SK-N-SH (cell line): ENCODE measurements at regions not wholly inside any gene's neighbourhood (a gene's known extent, or its start where the extent isn't known, plus 50 kb on each side); places are given as distances from the start of the nearest gene placed in this dataset.

Source experiments
- CTCF ChIA-PET: fragments of 300-600, 350-600 bp; formaldehyde crosslinking; extraction: SDS; loops from one replicate; lab custom pipeline; 2021; lab: Yijun Ruan, JAX
- POLR2A ChIA-PET: fragments of 350-600 bp; sonication (Branson Sonifier 250); formaldehyde crosslinking; extraction: SDS; loops from one replicate; lab custom pipeline; 2020; ENCODE audit warnings: antibody characterized with exemption, inconsistent platforms; lab: Yijun Ruan, JAX
- DNase-seq: peaks from one replicate; pipeline ENCODE4 v3.0.0; 2012
- H2AFZ ChIP-seq: fragments of 200-600 bp; sonication (generic); 2 replicates; pipeline ENCODE4 v1.8.1; 2016; ENCODE audit warnings: antibody characterized with exemption, mild to moderate bottlenecking, low read depth
- H3F3A ChIP-seq: fragments of 200-600 bp; sonication (generic); replicated peaks from 2 replicates; pipeline ENCODE3; 2016; ENCODE audit warnings: antibody characterized with exemption, mild to moderate bottlenecking; ENCODE audit not compliant: insufficient read depth
- H3K27ac ChIP-seq, 2 experiments: fragments of 200-500 bp in 1 of 2; fragments of 200-600 bp in 1 of 2; sonication (Bioruptor generic) in 1 of 2; sonication (generic), shearing (Covaris generic) in 1 of 2; 2 replicates each; pipeline versions ENCODE4 v1.5.1 to v1.6.1; 2014 to 2016; ENCODE audit warnings: low read depth in 2 of 2, inconsistent platforms in 1 of 2, low read length in 1 of 2, mild to moderate bottlenecking in 1 of 2, mixed read lengths in 1 of 2
- H3K27me3 ChIP-seq: fragments of 200-600 bp; sonication (generic), shearing (Covaris generic); 2 replicates; pipeline ENCODE4 v1.6.1; 2016; ENCODE audit warnings: mixed run types; ENCODE audit not compliant: insufficient read depth
- H3K36me3 ChIP-seq, 2 experiments: fragments of 200-500 bp in 1 of 2; fragments of 200-600 bp in 1 of 2; sonication (Bioruptor generic) in 1 of 2; sonication (generic) in 1 of 2; replicated peaks in 1 of 2; 2 replicates each; pipeline versions ENCODE3 to v1.5.1; 2014 to 2016; ENCODE audit warnings: low read length in 1 of 2, mild to moderate bottlenecking in 1 of 2; ENCODE audit not compliant: insufficient read depth in 2 of 2, control insufficient read depth in 1 of 2
- H3K4me1 ChIP-seq, 2 experiments: fragments of 200-500 bp in 1 of 2; fragments of 200-600 bp in 1 of 2; sonication (Bioruptor generic) in 1 of 2; sonication (generic), shearing (Covaris generic) in 1 of 2; 2 replicates each; pipeline versions ENCODE4 v1.5.1 to v1.6.1; 2014 to 2016; ENCODE audit warnings: low read depth in 1 of 2, low read length in 1 of 2, mixed run types in 1 of 2; ENCODE audit not compliant: insufficient read depth in 2 of 2, control insufficient read depth in 1 of 2
- H3K4me2 ChIP-seq: fragments of 200-600 bp; sonication (generic), shearing (Covaris generic); 2 replicates; pipeline ENCODE4 v1.6.1; 2017; ENCODE audit warnings: mixed run types
- H3K4me3 ChIP-seq, 2 experiments: fragments of 200-500 bp in 1 of 2; fragments of 200-600 bp in 1 of 2; sonication (Bioruptor generic) in 1 of 2; sonication (generic), shearing (Covaris generic) in 1 of 2; 2 replicates each; pipeline versions ENCODE4 v1.5.1 to v1.8.1; 2014 to 2016; ENCODE audit warnings: low read depth in 2 of 2, inconsistent platforms in 1 of 2, low read length in 1 of 2, mild to moderate bottlenecking in 1 of 2, mixed read lengths in 1 of 2, moderate library complexity in 1 of 2
- H3K79me2 ChIP-seq: fragments of 200-600 bp; sonication (generic); 2 replicates; pipeline ENCODE4 v1.8.1; 2017; ENCODE audit warnings: mild to moderate bottlenecking; ENCODE audit not compliant: insufficient read depth
- H3K9ac ChIP-seq: fragments of 200-600 bp; sonication (generic); 2 replicates; pipeline ENCODE4 v1.6.1; 2017; ENCODE audit warnings: mixed run types
- H3K9me2 ChIP-seq: fragments of 200-600 bp; sonication (generic); 2 replicates; pipeline ENCODE4 v1.6.1; 2017; ENCODE audit warnings: mixed run types
- H3K9me3 ChIP-seq: fragments of 200-600 bp; sonication (generic); 2 replicates; pipeline ENCODE4 v1.6.1; 2017; ENCODE audit warnings: mixed run types, mild to moderate bottlenecking, moderate library complexity
- H4K20me1 ChIP-seq: fragments of 200-600 bp; sonication (generic); 2 replicates; pipeline ENCODE4 v1.6.1; 2017; ENCODE audit warnings: mild to moderate bottlenecking, mixed run types; ENCODE audit not compliant: insufficient read depth
- ELF1 ChIP-seq: IDR thresholded peaks from 2 replicates; pipeline ENCODE4 v1.4.0; 2012
- EP300 ChIP-seq, 2 experiments: IDR thresholded peaks; 2 replicates each; pipeline versions ENCODE4 v1.4.0 to v1.6.1; 2012; ENCODE audit warnings: borderline replicate concordance in 1 of 2, low read depth in 1 of 2, low read length in 1 of 2
- EZH2phosphoT487 ChIP-seq: fragments of 200-600 bp; sonication (generic); IDR thresholded peaks from 2 replicates; pipeline ENCODE4 v1.6.1; 2017; ENCODE audit warnings: low read depth, mixed run types, mild to moderate bottlenecking, antibody characterized with exemption, moderate library complexity, borderline replicate concordance
- FOSL2 ChIP-seq: IDR thresholded peaks from 2 replicates; pipeline ENCODE4 v1.4.0; 2012; ENCODE audit warnings: low read depth, mild to moderate bottlenecking, moderate library complexity, borderline replicate concordance
- GABPA ChIP-seq: IDR thresholded peaks from 2 replicates; pipeline ENCODE4 v1.4.0; 2012; ENCODE audit warnings: low read depth, mild to moderate bottlenecking
- GATA2 ChIP-seq: sonication (generic); formaldehyde crosslinking; IDR thresholded peaks from 2 replicates; pipeline ENCODE4 v1.5.0; 2020; ENCODE audit warnings: mild to moderate bottlenecking, missing genetic modification reagents
- JUND ChIP-seq: IDR thresholded peaks from 2 replicates; pipeline ENCODE4 v1.4.0; 2012
- NRF1 ChIP-seq: IDR thresholded peaks from 2 replicates; pipeline ENCODE4 v1.6.1; 2012; ENCODE audit warnings: low read depth, mild to moderate bottlenecking, low read length
- RFX5 ChIP-seq: IDR thresholded peaks from 2 replicates; pipeline ENCODE4 v1.6.1; 2012; ENCODE audit warnings: mild to moderate bottlenecking, improper control_type of control experiment, low read length
- SIN3A ChIP-seq: IDR thresholded peaks from 2 replicates; pipeline ENCODE4 v1.6.1; 2012; ENCODE audit warnings: low read depth, mild to moderate bottlenecking, low read length, moderate library complexity, borderline replicate concordance
- TCF12 ChIP-seq: IDR thresholded peaks from 2 replicates; pipeline ENCODE4 v1.4.0; 2012
- WGBS: methylation state at CpG from one replicate; pipeline ENCODE4 v1.1.6; 2017; ENCODE audit warnings: low lambda C conversion rate; 5-methylcytosine and 5-hydroxymethylcytosine counted together
- TF ChIP-seq, protein P1 (sequence below): IDR thresholded peaks from 2 replicates; pipeline ENCODE4 v1.4.0; 2012; ENCODE audit warnings: low read depth
- TF ChIP-seq, protein P2 (sequence below): IDR thresholded peaks from 2 replicates; pipeline ENCODE4 v1.6.1; 2012; ENCODE audit warnings: mild to moderate bottlenecking, low read depth, low read length, moderate library complexity
- TF ChIP-seq, protein P3 (sequence below): IDR thresholded peaks from 2 replicates; pipeline ENCODE4 v1.4.0; 2012; ENCODE audit warnings: low read depth, borderline replicate concordance
- TF ChIP-seq, protein P4 (sequence below): fragments of 150-350 bp; IDR thresholded peaks from 2 replicates; pipeline ENCODE4 v1.6.1; 2016; ENCODE audit warnings: mild to moderate bottlenecking, low read depth, low read length
- TF ChIP-seq, protein P5 (sequence below): fragments of 150-350 bp; IDR thresholded peaks from 2 replicates; pipeline ENCODE4 v1.6.1; 2017; ENCODE audit warnings: antibody characterized with exemption, low read length, low read depth, borderline replicate concordance

DNA sequence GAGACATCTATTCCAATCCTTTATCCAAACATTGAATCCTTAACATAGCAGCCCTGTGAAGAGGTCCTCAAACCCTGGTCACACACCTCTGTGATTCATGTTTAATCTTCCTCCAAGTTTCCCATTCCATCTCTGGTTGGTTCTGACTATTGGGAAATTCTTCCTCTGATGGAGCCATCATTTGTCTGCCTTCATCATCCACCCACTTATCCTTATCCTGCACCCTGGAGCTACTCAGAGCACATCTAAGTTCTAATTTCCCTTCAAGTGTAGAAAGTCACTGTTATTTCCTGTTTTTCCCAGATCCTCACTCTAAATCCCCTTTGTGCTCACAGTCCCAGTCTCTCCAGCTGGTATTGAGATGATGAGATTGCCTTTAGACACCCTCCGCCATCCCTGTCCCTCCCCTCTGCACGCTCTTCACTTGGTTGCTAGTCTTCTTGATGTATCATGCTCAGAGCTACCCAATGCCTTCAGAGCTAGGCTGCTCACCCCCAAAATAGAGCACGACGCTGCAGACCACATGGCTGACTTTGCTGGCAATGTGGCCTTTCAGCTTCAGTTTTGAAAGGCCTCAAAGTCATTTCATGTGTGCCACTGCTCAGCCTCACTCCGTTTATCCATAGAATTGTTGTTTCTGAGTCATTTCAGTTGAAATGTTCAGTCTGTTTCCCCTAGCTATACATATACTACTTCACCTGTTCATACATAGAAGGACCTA, 154.3 kb downstream of the PALM2AKAP2 start (continued):
- TF ChIP-seq EZH2phosphoT487, result no peak
- no peak for TF ChIP-seq GABPA
- no peak for TF ChIP-seq JUND
- no peak for TF ChIP-seq ELF1
- TF ChIP-seq, protein P1, sequence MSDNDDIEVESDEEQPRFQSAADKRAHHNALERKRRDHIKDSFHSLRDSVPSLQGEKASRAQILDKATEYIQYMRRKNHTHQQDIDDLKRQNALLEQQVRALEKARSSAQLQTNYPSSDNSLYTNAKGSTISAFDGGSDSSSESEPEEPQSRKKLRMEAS, result no peak
- no peak for TF ChIP-seq RFX5
- TF ChIP-seq, protein P2, sequence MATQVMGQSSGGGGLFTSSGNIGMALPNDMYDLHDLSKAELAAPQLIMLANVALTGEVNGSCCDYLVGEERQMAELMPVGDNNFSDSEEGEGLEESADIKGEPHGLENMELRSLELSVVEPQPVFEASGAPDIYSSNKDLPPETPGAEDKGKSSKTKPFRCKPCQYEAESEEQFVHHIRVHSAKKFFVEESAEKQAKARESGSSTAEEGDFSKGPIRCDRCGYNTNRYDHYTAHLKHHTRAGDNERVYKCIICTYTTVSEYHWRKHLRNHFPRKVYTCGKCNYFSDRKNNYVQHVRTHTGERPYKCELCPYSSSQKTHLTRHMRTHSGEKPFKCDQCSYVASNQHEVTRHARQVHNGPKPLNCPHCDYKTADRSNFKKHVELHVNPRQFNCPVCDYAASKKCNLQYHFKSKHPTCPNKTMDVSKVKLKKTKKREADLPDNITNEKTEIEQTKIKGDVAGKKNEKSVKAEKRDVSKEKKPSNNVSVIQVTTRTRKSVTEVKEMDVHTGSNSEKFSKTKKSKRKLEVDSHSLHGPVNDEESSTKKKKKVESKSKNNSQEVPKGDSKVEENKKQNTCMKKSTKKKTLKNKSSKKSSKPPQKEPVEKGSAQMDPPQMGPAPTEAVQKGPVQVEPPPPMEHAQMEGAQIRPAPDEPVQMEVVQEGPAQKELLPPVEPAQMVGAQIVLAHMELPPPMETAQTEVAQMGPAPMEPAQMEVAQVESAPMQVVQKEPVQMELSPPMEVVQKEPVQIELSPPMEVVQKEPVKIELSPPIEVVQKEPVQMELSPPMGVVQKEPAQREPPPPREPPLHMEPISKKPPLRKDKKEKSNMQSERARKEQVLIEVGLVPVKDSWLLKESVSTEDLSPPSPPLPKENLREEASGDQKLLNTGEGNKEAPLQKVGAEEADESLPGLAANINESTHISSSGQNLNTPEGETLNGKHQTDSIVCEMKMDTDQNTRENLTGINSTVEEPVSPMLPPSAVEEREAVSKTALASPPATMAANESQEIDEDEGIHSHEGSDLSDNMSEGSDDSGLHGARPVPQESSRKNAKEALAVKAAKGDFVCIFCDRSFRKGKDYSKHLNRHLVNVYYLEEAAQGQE, result no peak

DNA sequence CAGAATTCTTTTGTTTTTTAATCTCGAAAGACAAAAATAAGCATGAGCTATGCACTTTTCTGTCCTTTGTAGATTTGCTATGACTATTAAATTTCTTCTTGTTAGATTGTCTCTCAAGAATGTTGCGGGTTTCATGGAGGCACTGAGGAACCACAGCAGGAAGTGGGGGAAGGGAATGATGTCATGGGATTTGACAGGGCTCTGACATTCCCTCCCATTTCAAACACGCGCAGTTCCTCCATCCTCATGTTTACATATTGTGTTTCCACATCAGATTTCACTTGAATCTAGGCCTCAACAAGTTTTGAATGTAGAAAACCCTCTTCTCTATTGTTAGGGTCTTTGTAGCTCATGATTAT, 154.8 kb downstream of the PALM2AKAP2 start:
- Histone ChIP-seq H3K4me3 (no peak overlapping the region), H3K9ac (no peak overlapping the region), H3K9me2 (no peaks in the 10 kb centered on the region), H3K4me2 (no peak overlapping the region), H4K20me1 (no peaks in the 10 kb centered on the region), H2AFZ (no peak overlapping the region), H3K79me2 (no peaks in the 10 kb centered on the region), H3K4me1 (peaks cover 0 to 5% of the 10 kb centered on the region in 2 experiments; a peak in 1 of 4 replicates), H3K36me3 (peaks cover 0 to 24% of the 10 kb centered on the region in 2 experiments), H3K27me3 (no peaks in the 10 kb centered on the region), H3F3A (peaks cover 7% of the 10 kb centered on the region), H3K9me3 (no peaks in the 10 kb centered on the region), H3K27ac (no peak overlapping the region)
- ChIA-PET CTCF (interaction anchor here (0.9 kb wide), 1 partner anchor 12 kb away, joined by 3 read pairs; no protein-coding TSS in a partner anchor), POLR2A (no interaction called here)
- no peak for DNase-seq
- WGBS, result 89% methylated on average over 4 of the region's 4 CpGs
- TF ChIP-seq, protein P2, result no peak
- TF ChIP-seq ELF1 (no peak), GATA2 (no peak), FOSL2 (no peak), TCF12 (no peak), EP300 (IDR thresholded peaks at IDR 0.05; ENCODE audit: borderline replicate concordance in 1 of 2, low read depth in 1 of 2, low read length in 1 of 2) (no peak), NRF1 (no peak), SIN3A (no peak)
- TF ChIP-seq, protein P3, sequence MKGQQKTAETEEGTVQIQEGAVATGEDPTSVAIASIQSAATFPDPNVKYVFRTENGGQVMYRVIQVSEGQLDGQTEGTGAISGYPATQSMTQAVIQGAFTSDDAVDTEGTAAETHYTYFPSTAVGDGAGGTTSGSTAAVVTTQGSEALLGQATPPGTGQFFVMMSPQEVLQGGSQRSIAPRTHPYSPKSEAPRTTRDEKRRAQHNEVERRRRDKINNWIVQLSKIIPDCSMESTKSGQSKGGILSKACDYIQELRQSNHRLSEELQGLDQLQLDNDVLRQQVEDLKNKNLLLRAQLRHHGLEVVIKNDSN, result no peak
- TF ChIP-seq, protein P4, sequence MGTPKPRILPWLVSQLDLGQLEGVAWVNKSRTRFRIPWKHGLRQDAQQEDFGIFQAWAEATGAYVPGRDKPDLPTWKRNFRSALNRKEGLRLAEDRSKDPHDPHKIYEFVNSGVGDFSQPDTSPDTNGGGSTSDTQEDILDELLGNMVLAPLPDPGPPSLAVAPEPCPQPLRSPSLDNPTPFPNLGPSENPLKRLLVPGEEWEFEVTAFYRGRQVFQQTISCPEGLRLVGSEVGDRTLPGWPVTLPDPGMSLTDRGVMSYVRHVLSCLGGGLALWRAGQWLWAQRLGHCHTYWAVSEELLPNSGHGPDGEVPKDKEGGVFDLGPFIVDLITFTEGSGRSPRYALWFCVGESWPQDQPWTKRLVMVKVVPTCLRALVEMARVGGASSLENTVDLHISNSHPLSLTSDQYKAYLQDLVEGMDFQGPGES, result no peak
- TF ChIP-seq, protein P5, sequence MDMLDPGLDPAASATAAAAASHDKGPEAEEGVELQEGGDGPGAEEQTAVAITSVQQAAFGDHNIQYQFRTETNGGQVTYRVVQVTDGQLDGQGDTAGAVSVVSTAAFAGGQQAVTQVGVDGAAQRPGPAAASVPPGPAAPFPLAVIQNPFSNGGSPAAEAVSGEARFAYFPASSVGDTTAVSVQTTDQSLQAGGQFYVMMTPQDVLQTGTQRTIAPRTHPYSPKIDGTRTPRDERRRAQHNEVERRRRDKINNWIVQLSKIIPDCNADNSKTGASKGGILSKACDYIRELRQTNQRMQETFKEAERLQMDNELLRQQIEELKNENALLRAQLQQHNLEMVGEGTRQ, result no peak
